MM.1S (cell line): ENCODE measurements at regions not wholly inside any gene's neighbourhood (a gene's known extent, or its start where the extent isn't known, plus 50 kb on each side); places are given as distances from the start of the nearest gene placed in this dataset.

Source experiments
- DNase-seq: peaks from one replicate; pipeline ENCODE4 v3.0.0-alpha.2; 2015
- H2AFZ ChIP-seq: fragments of 300-600 bp; sonication (generic); 2 replicates; pipeline ENCODE4 v1.6.0; 2016; ENCODE audit warnings: antibody characterized with exemption, low read length
- H3F3A ChIP-seq: fragments of 300-600 bp; sonication (generic); 2 replicates; pipeline ENCODE4 v1.6.1; 2016; ENCODE audit warnings: mild to moderate bottlenecking, antibody characterized with exemption, low read length, moderate library complexity, mixed read lengths; ENCODE audit not compliant: insufficient read depth
- H3K27ac ChIP-seq: fragments of 300-600 bp; sonication (generic); 2 replicates; pipeline ENCODE4 v1.5.1; 2016; ENCODE audit warnings: mild to moderate bottlenecking, low read length
- H3K27me3 ChIP-seq: fragments of 300-600 bp; sonication (generic); replicated peaks from 2 replicates; pipeline ENCODE4 v1.6.0; 2016; ENCODE audit warnings: low read length; ENCODE audit not compliant: insufficient read depth
- H3K36me3 ChIP-seq: fragments of 300-600 bp; sonication (generic); replicated peaks from 2 replicates; pipeline ENCODE4 v1.6.1; 2016; ENCODE audit warnings: mild to moderate bottlenecking, low read length, mixed read lengths; ENCODE audit not compliant: insufficient read depth
- H3K4me1 ChIP-seq: fragments of 300-600 bp; sonication (generic); 2 replicates; pipeline ENCODE4 v1.6.1; 2016; ENCODE audit warnings: low read length, mixed read lengths
- H3K4me2 ChIP-seq: fragments of 300-600 bp; sonication (generic); 2 replicates; pipeline ENCODE4 v1.6.0; 2016; ENCODE audit warnings: low read depth, low read length
- H3K4me3 ChIP-seq: fragments of 300-600 bp; sonication (generic); 2 replicates; pipeline ENCODE4 v1.5.1; 2016; ENCODE audit warnings: low read length, mixed read lengths
- H3K79me2 ChIP-seq: fragments of 300-600 bp; sonication (generic); 2 replicates; pipeline ENCODE4 v1.6.1; 2016; ENCODE audit warnings: mixed run types, low read length, mixed read lengths
- H3K9ac ChIP-seq: fragments of 300-600 bp; sonication (generic); 2 replicates; pipeline ENCODE4 v1.6.1; 2016; ENCODE audit warnings: low read length, mixed read lengths
- H3K9me2 ChIP-seq: fragments of 300-600 bp; sonication (generic); replicated peaks from 2 replicates; pipeline ENCODE4 v1.6.1; 2016; ENCODE audit warnings: mild to moderate bottlenecking, low read length, mixed read lengths; ENCODE audit not compliant: insufficient read depth
- H3K9me3 ChIP-seq: fragments of 300-600 bp; sonication (generic); replicated peaks from 2 replicates; pipeline ENCODE4 v1.6.1; 2016; ENCODE audit warnings: mild to moderate bottlenecking, low read length, mixed read lengths; ENCODE audit not compliant: insufficient read depth
- H4K20me1 ChIP-seq: fragments of 300-600 bp; sonication (generic); 2 replicates; pipeline ENCODE4 v1.6.1; 2016; ENCODE audit warnings: mild to moderate bottlenecking, low read length, moderate library complexity, mixed read lengths; ENCODE audit not compliant: insufficient read depth
- CTCF ChIP-seq: fragments of 300-600 bp; sonication (generic); IDR thresholded peaks from 2 replicates; pipeline ENCODE4 v1.5.1; 2016; ENCODE audit warnings: antibody characterized with exemption, low read length, mixed read lengths
- EZH2 ChIP-seq: fragments of 300-600 bp; sonication (generic); optimal IDR thresholded peaks from 2 replicates; pipeline ENCODE3; 2017; ENCODE audit warnings: low read depth, mild to moderate bottlenecking, antibody characterized with exemption, low read length, mixed read lengths
- EZH2phosphoT487 ChIP-seq: fragments of 300-600 bp; sonication (generic); IDR thresholded peaks from 2 replicates; pipeline ENCODE4 v1.6.1; 2018; ENCODE audit warnings: antibody characterized with exemption, low read length

DNA sequence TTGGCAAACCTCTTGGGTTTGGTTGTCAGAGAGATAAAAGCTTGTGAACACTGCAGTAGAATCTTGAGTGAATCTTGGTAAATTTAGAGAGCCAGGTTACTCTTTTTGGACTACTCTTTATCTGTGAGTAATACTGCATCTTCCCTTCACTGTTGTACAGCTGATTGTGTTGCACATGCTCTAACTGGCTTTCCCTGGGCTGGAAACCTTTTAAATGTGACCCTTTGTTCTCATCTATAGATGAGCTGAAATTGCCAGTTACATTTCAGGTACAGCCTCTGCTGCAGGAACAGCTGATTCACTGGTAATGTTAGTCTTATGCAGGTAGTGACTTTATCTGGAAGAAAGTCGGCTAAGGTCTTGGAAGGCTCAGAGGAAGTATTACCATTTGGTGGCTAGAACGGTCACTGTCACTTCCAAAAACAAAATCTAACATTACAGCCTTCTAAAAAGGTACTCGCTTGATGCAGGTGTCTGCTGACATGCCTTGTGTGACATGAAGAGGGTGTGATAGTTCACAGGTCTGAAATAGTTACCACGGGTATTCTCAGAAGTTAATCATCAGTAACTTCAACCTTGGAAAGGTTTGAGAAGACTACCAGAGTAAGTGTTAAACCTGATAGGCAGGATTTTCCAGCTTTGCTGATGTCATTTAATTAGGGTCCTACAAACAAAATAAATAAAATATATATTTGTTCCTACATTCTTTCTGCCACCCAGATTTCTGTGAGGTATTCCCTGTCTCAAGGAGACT is 851.1 kb downstream of the SLC4A3 start:
- Histone ChIP-seq H2AFZ (no peak overlapping the region), H3K27me3 (no peaks in the 10 kb centered on the region), H3K9ac (no peak overlapping the region), H3K79me2 (no peaks in the 10 kb centered on the region), H3K4me1 (no peaks in the 10 kb centered on the region), H3K9me2 (no peaks in the 10 kb centered on the region), H3K4me3 (no peak overlapping the region), H3K9me3 (no peaks in the 10 kb centered on the region), H3K36me3 (no peaks in the 10 kb centered on the region), H4K20me1 (no peaks in the 10 kb centered on the region), H3K27ac (no peak overlapping the region), H3K4me2 (no peak overlapping the region), H3F3A (no peaks in the 10 kb centered on the region)
- DNase-seq = no peak
- no peak for TF ChIP-seq CTCF
- no peak for TF ChIP-seq EZH2phosphoT487
- no peak for TF ChIP-seq EZH2

GRCh38 chr2:220482716-220483115 is 855.3 kb downstream of the SLC4A3 start:
- Histone ChIP-seq H3K4me3 (no peak overlapping the region), H2AFZ (no peak overlapping the region), H3K79me2 (no peaks in the 10 kb centered on the region), H3K9ac (no peak overlapping the region), H3K27ac (no peak overlapping the region), H3K36me3 (no peaks in the 10 kb centered on the region), H3K9me2 (no peaks in the 10 kb centered on the region), H3K4me2 (no peak overlapping the region), H3K9me3 (no peaks in the 10 kb centered on the region), H3K27me3 (no peaks in the 10 kb centered on the region), H3K4me1 (no peaks in the 10 kb centered on the region), H4K20me1 (no peaks in the 10 kb centered on the region), H3F3A (no peaks in the 10 kb centered on the region)
- no peak for DNase-seq
- TF ChIP-seq EZH2phosphoT487 (no peak), EZH2 (no peak), CTCF (no peak)

DNA sequence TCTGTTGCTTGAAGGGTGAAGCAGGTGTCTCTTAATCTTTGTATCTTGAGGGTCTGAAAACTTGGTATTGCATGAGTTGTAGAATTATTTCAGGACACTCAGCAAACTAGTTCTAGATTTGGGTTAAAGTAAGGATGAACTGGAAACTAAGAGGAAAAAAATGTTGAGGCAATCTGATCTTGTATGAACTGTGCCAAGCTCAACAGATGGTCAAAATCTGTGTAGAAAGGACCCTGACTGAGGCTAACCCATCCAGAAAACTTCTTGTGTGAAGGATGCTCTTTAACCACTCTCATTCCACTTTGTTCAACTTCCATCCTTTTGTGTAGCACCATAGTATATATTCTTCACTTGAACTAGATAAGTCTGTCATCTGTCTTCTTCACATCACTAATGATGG is 861.7 kb downstream of the SLC4A3 start:
- Histone ChIP-seq H2AFZ (no peak overlapping the region), H3K36me3 (no peaks in the 10 kb centered on the region), H3K9me3 (no peaks in the 10 kb centered on the region), H3K4me3 (no peak overlapping the region), H3K27ac (no peak overlapping the region), H3F3A (no peaks in the 10 kb centered on the region), H3K4me2 (no peak overlapping the region), H4K20me1 (no peaks in the 10 kb centered on the region), H3K79me2 (no peaks in the 10 kb centered on the region), H3K27me3 (no peaks in the 10 kb centered on the region), H3K9me2 (no peaks in the 10 kb centered on the region), H3K4me1 (no peaks in the 10 kb centered on the region), H3K9ac (no peak overlapping the region)
- no peak for DNase-seq
- TF ChIP-seq EZH2phosphoT487 = no peak
- TF ChIP-seq EZH2 = no peak
- TF ChIP-seq CTCF = no peak
